ENCODE measurements at regions not wholly inside any gene's neighbourhood (a gene's known extent, or its start where the extent isn't known, plus 50 kb on each side); places are given as distances from the start of the nearest gene placed in this dataset.

DNA sequence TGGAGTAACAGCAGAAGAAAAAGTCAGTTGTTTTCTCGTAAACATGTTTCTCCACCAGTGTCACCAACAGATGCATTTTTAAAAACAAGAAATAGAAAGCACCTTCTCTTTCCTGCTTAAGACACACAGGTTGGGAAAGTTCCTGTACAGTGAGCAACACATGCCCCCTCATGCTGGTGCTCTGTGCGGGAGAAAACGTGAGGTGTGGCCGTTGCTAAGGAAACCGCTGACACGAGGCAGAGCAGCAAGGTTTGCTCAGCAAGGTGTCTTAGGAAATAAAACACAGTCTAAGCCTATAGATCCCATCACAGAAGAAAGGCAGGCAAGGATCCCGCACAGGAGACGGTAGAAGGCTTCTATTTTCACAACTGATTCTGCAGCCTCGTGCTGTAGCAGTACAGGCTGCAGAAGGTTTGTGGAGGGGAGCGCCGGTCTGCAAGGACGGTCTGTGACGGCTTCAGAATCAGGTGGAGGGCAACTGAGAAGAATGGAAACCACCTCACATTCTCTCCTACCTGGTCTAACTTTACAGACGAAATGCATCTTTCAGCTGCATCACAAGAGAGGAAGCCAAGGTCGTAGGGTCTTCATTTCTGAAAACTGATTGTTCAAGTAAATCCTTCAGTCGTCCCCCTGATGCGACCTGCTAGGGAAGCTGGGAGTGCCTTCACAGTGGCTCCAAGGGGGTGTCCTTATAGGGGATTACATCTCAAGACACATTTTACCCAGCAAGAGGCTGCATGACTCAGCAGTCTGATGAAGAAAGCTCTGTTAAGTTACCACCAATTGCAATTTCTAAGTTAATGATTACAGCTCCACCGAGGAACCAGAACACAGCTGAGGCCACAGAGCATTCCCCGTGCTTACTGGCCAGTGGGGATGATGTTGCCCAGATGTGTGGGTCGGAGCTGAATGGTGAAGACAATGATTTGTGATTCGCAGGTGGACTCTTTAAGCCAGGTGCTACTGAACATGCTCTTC lies 150.7 kb upstream of the KLF14 start:
- no peaks in the 10 kb centered on the region for H3K9me3 ChIP-seq
- H3K36me3 ChIP-seq, result peaks cover 0 to 50% (median 0%) of the 10 kb centered on the region in 3 donors
- H3K4me1 ChIP-seq, result peaks cover 0 to 42% (median 4%) of the 10 kb centered on the region in 4 donors
- no peak for DNase-seq
- peak overlapping the region in 3 of 4 donors; percentile 0 to 25 (median 11) for H3K27ac ChIP-seq
- H3K4me3 ChIP-seq, result no peak overlapping the region
- H3K27me3 ChIP-seq, result no peaks in the 10 kb centered on the region
- no peak for TF ChIP-seq POLR2A (IDR thresholded peaks at IDR 0.05)
- TF ChIP-seq, protein P1, sequence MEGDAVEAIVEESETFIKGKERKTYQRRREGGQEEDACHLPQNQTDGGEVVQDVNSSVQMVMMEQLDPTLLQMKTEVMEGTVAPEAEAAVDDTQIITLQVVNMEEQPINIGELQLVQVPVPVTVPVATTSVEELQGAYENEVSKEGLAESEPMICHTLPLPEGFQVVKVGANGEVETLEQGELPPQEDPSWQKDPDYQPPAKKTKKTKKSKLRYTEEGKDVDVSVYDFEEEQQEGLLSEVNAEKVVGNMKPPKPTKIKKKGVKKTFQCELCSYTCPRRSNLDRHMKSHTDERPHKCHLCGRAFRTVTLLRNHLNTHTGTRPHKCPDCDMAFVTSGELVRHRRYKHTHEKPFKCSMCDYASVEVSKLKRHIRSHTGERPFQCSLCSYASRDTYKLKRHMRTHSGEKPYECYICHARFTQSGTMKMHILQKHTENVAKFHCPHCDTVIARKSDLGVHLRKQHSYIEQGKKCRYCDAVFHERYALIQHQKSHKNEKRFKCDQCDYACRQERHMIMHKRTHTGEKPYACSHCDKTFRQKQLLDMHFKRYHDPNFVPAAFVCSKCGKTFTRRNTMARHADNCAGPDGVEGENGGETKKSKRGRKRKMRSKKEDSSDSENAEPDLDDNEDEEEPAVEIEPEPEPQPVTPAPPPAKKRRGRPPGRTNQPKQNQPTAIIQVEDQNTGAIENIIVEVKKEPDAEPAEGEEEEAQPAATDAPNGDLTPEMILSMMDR (IDR thresholded peaks at IDR 0.05), result no peak

- Histone ChIP-seq H3K27ac (peak overlapping the region in 2 of 4 donors; percentile 2 to 55), H3K27me3 (no peaks in the 10 kb centered on the region), H3K9me3 (no peaks in the 10 kb centered on the region), H3K4me1 (peaks cover 0 to 47% (median 5%) of the 10 kb centered on the region in 4 donors), H3K36me3 (peaks cover 0 to 44% (median 0%) of the 10 kb centered on the region in 3 donors), H3K4me3 (no peak overlapping the region)
- TF ChIP-seq, protein P1 (IDR thresholded peaks at IDR 0.05), result no peak
- no peak for TF ChIP-seq POLR2A (IDR thresholded peaks at IDR 0.05)
- no peak for DNase-seq
Measured at GRCh38 chr7:130886438-130887135, 152.6 kb upstream of the KLF14 start.

GRCh38 chr7:130887182-130887956 lies 153.4 kb upstream of the KLF14 start:
- Histone ChIP-seq H3K4me3 (no peak overlapping the region), H3K4me1 (peaks cover 0 to 49% (median 5%) of the 10 kb centered on the region in 4 donors)

GRCh38 chr7:130887957-130888371 lies 154.0 kb upstream of the KLF14 start:
- TF ChIP-seq, protein P1 (IDR thresholded peaks at IDR 0.05), result no peak
- TF ChIP-seq POLR2A (IDR thresholded peaks at IDR 0.05), result no peak
- Histone ChIP-seq H3K9me3 (no peaks in the 10 kb centered on the region), H3K27ac (peak overlapping the region in 3 of 4 donors; percentile 14 to 40 (median 30)), H3K27me3 (no peaks in the 10 kb centered on the region), H3K4me1 (peaks cover 0 to 55% (median 5%) of the 10 kb centered on the region in 4 donors), H3K36me3 (peaks cover 0 to 31% (median 0%) of the 10 kb centered on the region in 3 donors), H3K4me3 (no peak overlapping the region)
- no peak for DNase-seq

More at GRCh38 chr7:130887182-130887956, 153.4 kb upstream of the KLF14 start:
- DNase-seq, result no peak
- Histone ChIP-seq H3K27me3 (no peaks in the 10 kb centered on the region), H3K9me3 (no peaks in the 10 kb centered on the region), H3K36me3 (peaks cover 0 to 37% (median 0%) of the 10 kb centered on the region in 3 donors), H3K27ac (peak overlapping the region in 3 of 4 donors; percentile 14 to 40 (median 30))
- no peak for TF ChIP-seq POLR2A (IDR thresholded peaks at IDR 0.05)
- TF ChIP-seq, protein P1 (IDR thresholded peaks at IDR 0.05), result no peak

DNA sequence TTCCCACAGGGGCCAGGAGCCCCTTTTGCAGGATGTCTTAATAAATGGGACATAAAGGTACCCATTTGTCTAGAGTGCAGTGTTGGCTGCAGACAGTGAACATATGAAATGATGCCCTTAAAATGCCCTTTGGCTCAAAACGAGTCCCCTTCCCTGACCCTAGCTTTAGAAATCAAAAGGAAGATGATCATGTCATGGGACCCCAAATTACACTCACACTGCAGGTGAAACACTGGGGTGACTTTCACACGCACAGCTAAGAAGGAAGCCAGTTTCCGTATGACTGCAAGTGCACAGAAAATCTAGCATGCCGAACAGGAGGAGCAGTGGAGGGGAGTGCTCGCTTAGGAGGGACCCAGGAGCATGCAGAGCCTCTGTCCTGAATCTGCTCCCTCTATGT lies 154.5 kb upstream of the KLF14 start:
- Histone ChIP-seq H3K27me3 (no peaks in the 10 kb centered on the region), H3K4me1 (peaks cover 0 to 59% (median 5%) of the 10 kb centered on the region in 4 donors), H3K36me3 (peaks cover 0 to 26% (median 0%) of the 10 kb centered on the region in 3 donors), H3K27ac (peak overlapping the region in 1 of 4 donors; percentile 40), H3K9me3 (no peaks in the 10 kb centered on the region), H3K4me3 (no peak overlapping the region)
- DNase-seq, result no peak
- no peak for TF ChIP-seq POLR2A (IDR thresholded peaks at IDR 0.05)
- TF ChIP-seq, protein P1 (IDR thresholded peaks at IDR 0.05), result no peak

Data from Peyer's patch (tissue), 4 donors.